ENCODE measurements at regions not wholly inside any gene's neighbourhood (a gene's known extent, or its start where the extent isn't known, plus 50 kb on each side); places are given as distances from the start of the nearest gene placed in this dataset.

DNA sequence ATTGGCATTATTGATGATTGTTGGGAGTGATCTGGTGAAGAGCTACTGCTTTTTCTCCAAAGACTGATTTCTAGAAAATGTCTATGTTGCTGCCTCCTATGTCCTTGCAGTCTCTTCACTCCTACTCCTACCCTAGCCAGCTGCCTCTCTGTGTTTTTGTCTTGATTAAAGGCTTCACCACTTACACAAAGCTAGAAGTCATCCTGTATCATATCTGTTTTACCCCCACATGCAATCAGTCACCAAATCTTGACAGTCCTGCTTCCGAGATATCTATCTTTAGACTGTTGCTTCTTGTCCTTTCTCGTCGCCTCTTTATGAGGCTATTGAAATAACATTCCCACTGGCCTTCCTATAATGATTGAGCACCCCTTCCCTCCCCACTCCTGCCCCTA, 84.5 kb upstream of the ITGA4 start:
- H3K27ac ChIP-seq = peak overlapping the region in 1 of 4 donors; percentile 18
- no peaks in the 10 kb centered on the region for H3K27me3 ChIP-seq
- H3K9me3 ChIP-seq = no peaks in the 10 kb centered on the region
- no peak for TF ChIP-seq CTCF (IDR thresholded peaks at IDR 0.05)
- no peak for TF ChIP-seq POLR2AphosphoS5 (IDR thresholded peaks at IDR 0.05)
- TF ChIP-seq POLR2A (IDR thresholded peaks at IDR 0.05) = no peak
- no peak for TF ChIP-seq EP300 (IDR thresholded peaks at IDR 0.05; ENCODE audit: low read depth)
- no peaks in the 10 kb centered on the region for H3K36me3 ChIP-seq
- H3K4me1 ChIP-seq = peaks cover 0 to 18% (median 2%) of the 10 kb centered on the region in 4 donors
- DNase-seq = no peak
- intact Hi-C loops (cut with DNase I; ENCODE audit: low total_unique reads) = no loop called here
- H3K4me3 ChIP-seq = no peak overlapping the region
- 69 to 81% methylated on average over 3 of the region's 3 CpGs for WGBS, 2 donors (ENCODE audit: low coverage in 1 of 2)
- in situ Hi-C loops (cut with MboI; ENCODE audit: low pct_ligation_motif_present in 1 of 4, low pct_unique_long_range_greater_than_20kb in 1 of 4, low sequenced_read_pairs in 3 of 4) = no loop called here

DNA sequence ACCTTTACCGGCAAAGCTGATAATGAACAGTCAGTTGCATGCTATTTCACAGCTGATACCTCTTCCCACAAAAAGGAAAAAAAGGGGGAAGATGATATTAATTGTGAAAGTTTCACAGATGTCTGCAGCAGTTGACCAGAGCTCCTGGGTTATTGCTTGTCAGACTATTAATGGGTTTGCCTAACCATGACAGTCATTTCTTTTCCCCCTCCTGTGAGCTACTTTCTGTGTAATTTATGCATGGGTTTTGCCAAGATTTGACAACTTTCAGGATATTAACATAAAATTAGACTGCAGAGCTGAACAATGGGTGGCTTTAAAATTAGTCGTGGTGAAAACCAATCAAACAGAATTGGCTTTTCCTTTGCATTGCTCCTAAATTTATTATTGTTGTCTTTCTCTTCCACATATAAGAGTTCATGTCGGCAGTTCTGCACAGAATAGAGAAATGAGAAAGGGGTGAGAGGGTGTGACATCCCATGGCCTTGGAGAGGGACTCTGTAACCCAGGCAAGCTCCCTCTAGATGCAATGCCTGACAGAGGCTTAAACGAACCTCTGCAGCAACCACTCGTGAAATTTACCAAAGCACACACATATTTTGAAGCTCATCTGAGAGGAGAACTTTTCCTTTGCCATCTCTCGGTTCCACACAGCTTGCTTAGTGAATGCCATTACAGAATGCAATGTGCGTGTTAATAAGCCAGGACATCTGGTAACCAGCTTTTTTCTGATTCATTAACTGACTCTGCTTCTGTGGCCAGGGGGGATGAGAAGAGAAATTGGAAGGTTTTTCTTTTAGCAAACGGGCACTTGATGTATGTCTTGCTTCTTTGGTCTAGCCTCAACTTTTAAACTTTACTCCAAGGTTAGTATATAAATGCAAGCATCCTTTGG, 82.2 kb upstream of the ITGA4 start:
- peaks cover 0 to 18% (median 2%) of the 10 kb centered on the region in 4 donors for H3K4me1 ChIP-seq
- no peaks in the 10 kb centered on the region for H3K9me3 ChIP-seq
- intact Hi-C loops (cut with DNase I; ENCODE audit: low total_unique reads) = no loop called here
- TF ChIP-seq EP300 (IDR thresholded peaks at IDR 0.05; ENCODE audit: low read depth) = no peak
- WGBS, 2 donors (ENCODE audit: low coverage in 1 of 2) = 57 to 64% methylated on average over 4 to 8 of the region's 8 CpGs
- in situ Hi-C loops (cut with MboI; ENCODE audit: low pct_ligation_motif_present in 1 of 4, low pct_unique_long_range_greater_than_20kb in 1 of 4, low sequenced_read_pairs in 3 of 4) = no loop called here
- H3K27me3 ChIP-seq = no peaks in the 10 kb centered on the region
- H3K36me3 ChIP-seq = no peaks in the 10 kb centered on the region
- DNase-seq = no peak
- no peak overlapping the region for H3K27ac ChIP-seq
- no peak overlapping the region for H3K4me3 ChIP-seq

DNA sequence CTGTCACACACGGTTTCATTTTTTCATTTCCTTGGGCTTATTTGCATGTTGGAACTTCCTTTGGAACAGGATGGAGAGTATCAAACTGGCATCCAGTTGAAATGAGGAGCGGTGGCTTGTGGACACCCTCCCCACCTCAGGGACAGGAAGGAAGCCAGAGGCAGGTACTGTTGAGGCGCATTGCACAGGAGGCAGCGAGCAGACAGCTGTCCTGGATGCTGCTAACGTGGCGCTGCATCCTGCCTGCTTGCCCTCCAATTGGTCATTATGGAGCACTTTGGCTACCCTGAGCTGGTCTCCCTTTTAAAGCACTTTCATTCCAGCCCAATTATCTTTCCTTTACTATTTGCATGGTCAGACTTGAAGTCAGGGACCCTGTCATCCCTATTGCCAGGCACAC, 80.7 kb upstream of the ITGA4 start:
- peaks cover 0 to 15% (median 2%) of the 10 kb centered on the region in 4 donors for H3K4me1 ChIP-seq
- no peak overlapping the region for H3K4me3 ChIP-seq
- in situ Hi-C loops (cut with MboI; ENCODE audit: low pct_ligation_motif_present in 1 of 4, low pct_unique_long_range_greater_than_20kb in 1 of 4, low sequenced_read_pairs in 3 of 4) = no loop called here
- no peaks in the 10 kb centered on the region for H3K9me3 ChIP-seq
- no peaks in the 10 kb centered on the region for H3K36me3 ChIP-seq
- H3K27me3 ChIP-seq = no peaks in the 10 kb centered on the region
- 71 to 72% methylated on average over 2 to 6 of the region's 6 CpGs for WGBS, 2 donors (ENCODE audit: low coverage in 1 of 2)
- DNase-seq = peak; percentile 14
- no peak for TF ChIP-seq POLR2A (IDR thresholded peaks at IDR 0.05)
- no peak for TF ChIP-seq EP300 (IDR thresholded peaks at IDR 0.05; ENCODE audit: low read depth)
- intact Hi-C loops (cut with DNase I; ENCODE audit: low total_unique reads) = no loop called here
- no peak overlapping the region for H3K27ac ChIP-seq

DNA sequence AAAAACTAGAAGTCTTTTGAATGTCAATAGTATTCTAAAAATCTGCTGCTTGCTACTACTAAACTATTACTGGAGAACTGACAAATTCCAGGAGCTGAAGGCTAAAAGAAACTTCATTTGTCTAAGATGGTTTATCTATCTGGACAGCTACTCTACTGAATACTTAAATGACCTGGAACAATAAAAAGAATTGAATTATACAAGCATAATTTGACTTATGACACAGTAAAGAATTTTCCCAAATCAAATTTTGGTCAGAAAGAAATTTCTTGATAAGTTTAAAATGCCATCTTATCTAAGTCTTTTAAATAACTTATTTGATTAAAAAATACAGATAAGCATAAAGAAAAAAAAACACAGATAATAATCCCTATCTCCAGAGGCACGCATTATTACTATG, 80.2 kb upstream of the ITGA4 start:
- TF ChIP-seq EP300 (IDR thresholded peaks at IDR 0.05; ENCODE audit: low read depth) (no peak), POLR2AphosphoS5 (IDR thresholded peaks at IDR 0.05) (no peak), CTCF (IDR thresholded peaks at IDR 0.05) (no peak), POLR2A (IDR thresholded peaks at IDR 0.05) (no peak)
- Histone ChIP-seq H3K4me1 (peaks cover 0 to 10% (median 2%) of the 10 kb centered on the region in 4 donors), H3K9me3 (no peaks in the 10 kb centered on the region), H3K36me3 (no peaks in the 10 kb centered on the region), H3K27ac (no peak overlapping the region), H3K27me3 (no peaks in the 10 kb centered on the region), H3K4me3 (no peak overlapping the region)
- intact Hi-C loops (cut with DNase I; ENCODE audit: low total_unique reads) (no loop called here), in situ Hi-C loops (cut with MboI; ENCODE audit: low pct_ligation_motif_present in 1 of 4, low pct_unique_long_range_greater_than_20kb in 1 of 4, low sequenced_read_pairs in 3 of 4) (no loop called here)
- no peak for DNase-seq
- WGBS, 2 donors (ENCODE audit: low coverage in 1 of 2) = 89 to 95% methylated on average over 1 of the region's 1 CpG

GRCh38 chr2:181378491-181378890, 78.7 kb upstream of the ITGA4 start:
- 94 to 95% methylated on average over 3 to 5 of the region's 5 CpGs for WGBS, 2 donors (ENCODE audit: low coverage in 1 of 2)
- H3K27ac ChIP-seq = no peak overlapping the region
- no peak for DNase-seq
- no peak overlapping the region for H3K4me3 ChIP-seq
- in situ Hi-C loops (cut with MboI; ENCODE audit: low pct_ligation_motif_present in 1 of 4, low pct_unique_long_range_greater_than_20kb in 1 of 4, low sequenced_read_pairs in 3 of 4) = no loop called here
- no peak for TF ChIP-seq EP300 (IDR thresholded peaks at IDR 0.05; ENCODE audit: low read depth)
- TF ChIP-seq CTCF (IDR thresholded peaks at IDR 0.05) = no peak
- TF ChIP-seq POLR2AphosphoS5 (IDR thresholded peaks at IDR 0.05) = no peak
- no peak for TF ChIP-seq POLR2A (IDR thresholded peaks at IDR 0.05)
- no peaks in the 10 kb centered on the region for H3K4me1 ChIP-seq
- no peaks in the 10 kb centered on the region for H3K9me3 ChIP-seq
- intact Hi-C loops (cut with DNase I; ENCODE audit: low total_unique reads) = no loop called here
- no peaks in the 10 kb centered on the region for H3K36me3 ChIP-seq
- no peaks in the 10 kb centered on the region for H3K27me3 ChIP-seq
